ENCODE measurements at regions not wholly inside any gene's neighbourhood (a gene's known extent, or its start where the extent isn't known, plus 50 kb on each side); places are given as distances from the start of the nearest gene placed in this dataset.

GRCh38 chr3:130841357-130841756 is 52.5 kb upstream of the ATP2C1 start:
- no peak overlapping the region for H3K14ac ChIP-seq (ENCODE audit: low read length)
- H3K4me1 ChIP-seq (ENCODE audit: control insufficient read depth in 2 of 2, insufficient read depth in 1 of 2, low read depth in 1 of 2, low read length in 2 of 2), result no peaks in the 10 kb centered on the region
- H2BK12ac ChIP-seq (ENCODE audit: low read length), result no peak overlapping the region
- no peak overlapping the region for H3K4me3 ChIP-seq (ENCODE audit: low read length in 2 of 2)
- no peak overlapping the region for H3K9ac ChIP-seq (ENCODE audit: low read depth, low read length, poor library complexity)
- H4K91ac ChIP-seq (ENCODE audit: low read depth, low read length, poor library complexity), result no peak overlapping the region
- no peak overlapping the region for H3K23ac ChIP-seq (ENCODE audit: low read depth, low read length, poor library complexity)
- no peak overlapping the region for H2BK5ac ChIP-seq (ENCODE audit: low read length)
- no peaks in the 10 kb centered on the region for H3K79me1 ChIP-seq (ENCODE audit: low read depth, low read length)
- no peak overlapping the region for H3K4ac ChIP-seq (ENCODE audit: low read length)
- H3K27ac ChIP-seq (replicated peaks; ENCODE audit: low read length), result no peak overlapping the region
- H2BK120ac ChIP-seq (ENCODE audit: low read depth, low read length), result no peak overlapping the region
- H4K8ac ChIP-seq (ENCODE audit: low read depth, low read length), result no peak overlapping the region
- no CpG with 5 or more reads among the region's 2 CpGs for WGBS, 2 donors (ENCODE audit: extremely low coverage in 2 of 2, insufficient read length in 2 of 2, insufficient replicate concordance in 1 of 2)
- H3K4me2 ChIP-seq (ENCODE audit: insufficient read depth, low read length, poor library complexity, severe bottlenecking), result no peak overlapping the region
- no peak overlapping the region for H2BK15ac ChIP-seq (ENCODE audit: low read length)
- no peak overlapping the region for H2AK5ac ChIP-seq (ENCODE audit: low read depth, low read length)
- no peak for DNase-seq (ENCODE audit: low spot score)
- H3K27me3 ChIP-seq (ENCODE audit: control insufficient read depth in 3 of 3, insufficient read depth in 3 of 3, low read depth in 1 of 3, low read length in 3 of 3), result peaks cover 0 to 15% (median 0%) of the 10 kb centered on the region in 3 experiments
- no peaks in the 10 kb centered on the region for H3K9me3 ChIP-seq (replicated peaks in 1 of 2; ENCODE audit: control insufficient read depth in 2 of 2, insufficient read depth in 1 of 2, low read depth in 1 of 2, low read length in 2 of 2)
- no peaks in the 10 kb centered on the region for H3K36me3 ChIP-seq (replicated peaks in 1 of 2; ENCODE audit: control insufficient read depth in 2 of 2, insufficient read depth in 2 of 2, low read length in 2 of 2)
- H3K18ac ChIP-seq (ENCODE audit: low read length), result no peak overlapping the region
- H2AFZ ChIP-seq (ENCODE audit: low read length), result no peak overlapping the region

- no peak overlapping the region for H3K4me2 ChIP-seq (ENCODE audit: insufficient read depth, low read length, poor library complexity, severe bottlenecking)
- H3K9ac ChIP-seq (ENCODE audit: low read depth, low read length, poor library complexity), result no peak overlapping the region
- H3K4ac ChIP-seq (ENCODE audit: low read length), result no peak overlapping the region
- H3K79me1 ChIP-seq (ENCODE audit: low read depth, low read length), result no peaks in the 10 kb centered on the region
- H3K27me3 ChIP-seq (ENCODE audit: control insufficient read depth in 3 of 3, insufficient read depth in 3 of 3, low read depth in 1 of 3, low read length in 3 of 3), result peaks cover 0 to 15% (median 0%) of the 10 kb centered on the region in 3 experiments
- H2AFZ ChIP-seq (ENCODE audit: low read length), result no peak overlapping the region
- H2BK15ac ChIP-seq (ENCODE audit: low read length), result no peak overlapping the region
- no peak overlapping the region for H3K4me3 ChIP-seq (ENCODE audit: low read length in 2 of 2)
- H3K23ac ChIP-seq (ENCODE audit: low read depth, low read length, poor library complexity), result no peak overlapping the region
- no peak overlapping the region for H2BK12ac ChIP-seq (ENCODE audit: low read length)
- no CpG with 5 or more reads among the region's 1 CpG for WGBS, 2 donors (ENCODE audit: extremely low coverage in 2 of 2, insufficient read length in 2 of 2, insufficient replicate concordance in 1 of 2)
- H2BK120ac ChIP-seq (ENCODE audit: low read depth, low read length), result no peak overlapping the region
- H2BK5ac ChIP-seq (ENCODE audit: low read length), result no peak overlapping the region
- no peaks in the 10 kb centered on the region for H3K9me3 ChIP-seq (replicated peaks in 1 of 2; ENCODE audit: control insufficient read depth in 2 of 2, insufficient read depth in 1 of 2, low read depth in 1 of 2, low read length in 2 of 2)
- no peak overlapping the region for H3K27ac ChIP-seq (replicated peaks; ENCODE audit: low read length)
- H3K18ac ChIP-seq (ENCODE audit: low read length), result no peak overlapping the region
- DNase-seq (ENCODE audit: low spot score), result no peak
- no peak overlapping the region for H4K91ac ChIP-seq (ENCODE audit: low read depth, low read length, poor library complexity)
- no peak overlapping the region for H3K14ac ChIP-seq (ENCODE audit: low read length)
- no peaks in the 10 kb centered on the region for H3K4me1 ChIP-seq (ENCODE audit: control insufficient read depth in 2 of 2, insufficient read depth in 1 of 2, low read depth in 1 of 2, low read length in 2 of 2)
- no peak overlapping the region for H2AK5ac ChIP-seq (ENCODE audit: low read depth, low read length)
- H3K36me3 ChIP-seq (replicated peaks in 1 of 2; ENCODE audit: control insufficient read depth in 2 of 2, insufficient read depth in 2 of 2, low read length in 2 of 2), result no peaks in the 10 kb centered on the region
- H4K8ac ChIP-seq (ENCODE audit: low read depth, low read length), result no peak overlapping the region
Observed at GRCh38 chr3:130843441-130843840, 50.4 kb upstream of the ATP2C1 start.

Measured in neuronal stem cell (in vitro differentiated cells).